ENCODE measurements at regions not wholly inside any gene's neighbourhood (a gene's known extent, or its start where the extent isn't known, plus 50 kb on each side); places are given as distances from the start of the nearest gene placed in this dataset.

DNA sequence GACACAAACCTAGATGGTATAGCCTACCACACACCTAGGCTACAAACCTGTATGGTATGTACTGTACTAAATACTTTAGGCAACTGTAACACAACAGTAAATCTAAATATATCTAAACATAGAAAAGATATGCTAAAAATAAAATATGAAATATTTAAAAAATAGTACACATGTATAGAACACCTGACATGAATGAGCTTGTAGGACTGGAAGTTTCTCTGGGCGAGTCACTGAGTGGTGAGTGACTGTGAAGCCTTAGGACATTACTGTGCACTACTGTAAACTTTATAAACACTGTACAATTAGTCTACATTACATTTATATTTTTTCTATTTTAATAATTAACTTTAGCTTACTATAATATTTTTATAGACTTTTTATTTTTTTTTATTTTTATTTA, 1301.3 kb downstream of the FAM181B start:
- no peak for DNase-seq (ENCODE audit: low read depth, low spot score)

DNA sequence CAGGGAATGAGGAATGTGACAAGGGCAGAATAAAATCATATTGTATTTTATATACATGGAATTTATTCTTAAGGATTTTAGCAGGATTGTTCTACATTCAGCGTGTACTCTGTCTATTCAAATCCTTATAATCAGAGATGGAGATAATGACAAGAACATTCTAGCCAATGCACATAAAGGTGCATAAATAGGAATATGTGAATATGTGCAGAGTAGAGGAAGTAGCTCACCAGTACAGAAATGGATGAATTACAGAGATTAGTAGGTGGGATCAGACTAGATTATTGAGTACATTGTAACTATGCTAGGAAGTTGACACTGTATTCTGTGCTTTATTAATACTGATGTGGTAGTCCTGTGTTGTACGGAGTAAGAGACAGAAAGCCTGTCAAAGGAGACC, 1308.8 kb downstream of the FAM181B start:
- no peak for DNase-seq (ENCODE audit: low read depth, low spot score)

GRCh38 chr11:81422402-81422801, 1311.3 kb downstream of the FAM181B start:
- DNase-seq (ENCODE audit: low read depth, low spot score), result no peak

DNA sequence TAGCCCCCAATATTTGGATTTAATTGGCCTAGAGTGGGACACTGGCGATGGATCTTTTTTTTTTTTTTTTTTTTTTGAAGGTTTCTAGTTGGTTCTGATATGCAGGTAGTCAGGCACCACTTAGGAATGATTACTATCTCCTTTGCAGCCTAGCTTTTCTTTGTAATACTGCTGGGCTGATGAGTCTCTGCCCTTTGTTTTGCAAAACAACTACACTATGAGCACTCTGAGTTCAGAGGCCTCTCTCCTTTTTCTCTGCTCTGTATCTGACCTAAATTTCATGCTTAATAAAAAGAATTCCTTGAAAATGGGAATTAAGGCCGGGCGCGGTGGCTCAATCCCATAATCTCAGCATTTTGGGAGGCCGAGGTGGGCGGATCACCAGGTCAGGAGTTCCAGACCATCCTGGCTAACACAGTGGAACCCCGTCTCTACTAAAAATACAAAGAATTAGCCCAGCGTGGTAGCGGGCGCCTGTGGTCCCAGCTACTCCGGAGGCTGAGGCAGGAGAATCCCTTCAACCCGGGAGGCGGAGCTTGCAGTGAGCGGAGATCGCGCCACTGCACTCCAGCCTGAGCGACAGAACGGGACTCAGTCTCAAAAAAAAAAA, 1312.3 kb downstream of the FAM181B start:
- no peak for DNase-seq (ENCODE audit: low read depth, low spot score)

DNA sequence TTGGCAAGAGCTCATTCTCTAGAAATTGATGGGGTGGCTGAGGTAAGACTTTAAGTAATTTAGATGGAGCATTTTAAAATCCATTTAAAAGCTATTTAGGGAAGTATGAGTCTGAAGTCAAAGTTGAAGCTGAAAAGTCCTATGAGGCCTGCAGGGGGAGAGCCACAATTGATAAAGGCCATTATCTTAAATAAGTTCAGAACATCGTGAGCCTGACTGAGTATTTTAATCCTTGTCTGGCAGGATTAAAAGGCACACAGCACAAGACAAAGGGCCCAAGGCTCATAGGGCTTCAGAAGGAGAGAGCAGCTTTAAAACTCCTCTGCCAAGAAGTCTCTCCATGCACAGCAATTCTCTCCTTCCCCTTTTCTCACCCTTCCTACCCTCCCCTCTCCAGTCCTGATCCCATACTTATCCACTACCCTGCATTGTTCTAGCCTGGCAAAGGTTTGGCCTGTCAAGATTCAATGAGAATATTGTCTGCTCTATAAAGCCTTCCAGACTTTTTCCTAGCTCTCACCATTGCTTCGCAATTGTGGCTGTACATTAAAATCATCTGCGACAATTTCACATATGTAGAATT, 1312.9 kb downstream of the FAM181B start:
- no peak for DNase-seq (ENCODE audit: low read depth, low spot score)

DNA sequence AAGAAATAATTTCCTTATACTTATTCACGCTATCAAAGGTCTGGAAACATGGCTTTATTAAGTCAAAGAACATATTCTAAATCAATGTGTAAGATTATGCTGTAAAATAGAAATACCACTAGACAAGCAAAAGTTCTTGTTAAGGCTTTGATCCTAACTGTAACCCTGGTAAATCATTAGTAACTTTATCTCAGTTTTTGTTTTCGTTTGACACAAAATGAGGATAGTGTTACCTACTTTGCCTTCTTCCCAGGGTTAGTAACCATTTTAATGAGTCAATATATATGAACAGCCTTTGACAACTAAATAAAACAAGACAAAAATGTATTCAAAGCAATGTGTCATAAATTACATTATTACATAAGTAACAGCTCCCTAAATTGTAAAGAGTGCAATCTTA, 1336.3 kb downstream of the FAM181B start:
- DNase-seq (ENCODE audit: low read depth, low spot score), result no peak

DNA sequence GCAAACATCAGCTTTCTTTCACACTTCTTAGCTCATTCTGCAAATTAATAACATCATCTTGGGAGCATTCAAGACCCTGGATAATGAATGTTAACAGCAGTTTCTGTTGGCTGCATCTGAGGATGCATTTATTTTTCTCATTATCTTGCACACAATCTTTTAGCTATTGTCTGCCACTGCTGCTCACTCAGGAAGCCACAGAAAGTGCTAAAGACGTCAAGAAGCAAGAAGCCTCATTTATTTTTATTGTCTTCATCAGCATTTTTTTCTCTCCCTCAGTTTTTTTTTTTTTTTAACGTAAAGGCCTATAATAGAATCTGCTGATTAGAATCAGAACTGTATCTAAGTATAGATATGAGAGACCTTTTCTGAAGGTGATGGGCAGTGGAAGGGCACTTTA, 1339.4 kb downstream of the FAM181B start:
- DNase-seq (ENCODE audit: low read depth, low spot score), result no peak

- no peak for DNase-seq (ENCODE audit: low read depth, low spot score)
These were observed 1345.3 kb downstream of the FAM181B start for GRCh38 chr11:81388326-81388725.

GRCh38 chr11:81380395-81380794, 1353.3 kb downstream of the FAM181B start:
- DNase-seq (ENCODE audit: low read depth, low spot score), result no peak

DNA sequence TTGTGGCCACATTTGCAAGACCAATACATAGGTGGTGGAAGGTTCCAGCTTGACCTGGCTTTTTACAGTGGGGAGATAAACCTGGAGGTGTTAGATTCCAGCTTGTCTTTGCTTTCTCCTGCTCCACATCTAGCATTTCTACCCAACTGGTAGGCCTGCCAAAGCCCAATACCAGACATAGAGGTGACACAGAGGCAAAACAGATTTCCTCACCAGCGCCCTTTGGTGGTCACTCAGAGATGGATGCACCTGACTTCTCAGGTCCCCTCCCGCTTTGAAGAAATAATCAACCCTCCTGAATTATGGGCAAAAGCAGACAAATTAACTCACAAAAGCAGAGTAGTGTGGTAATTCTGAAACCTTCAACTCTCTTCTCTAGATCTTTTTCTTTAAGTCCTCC, 1356.2 kb downstream of the FAM181B start:
- no peak for DNase-seq (ENCODE audit: low read depth, low spot score)

DNA sequence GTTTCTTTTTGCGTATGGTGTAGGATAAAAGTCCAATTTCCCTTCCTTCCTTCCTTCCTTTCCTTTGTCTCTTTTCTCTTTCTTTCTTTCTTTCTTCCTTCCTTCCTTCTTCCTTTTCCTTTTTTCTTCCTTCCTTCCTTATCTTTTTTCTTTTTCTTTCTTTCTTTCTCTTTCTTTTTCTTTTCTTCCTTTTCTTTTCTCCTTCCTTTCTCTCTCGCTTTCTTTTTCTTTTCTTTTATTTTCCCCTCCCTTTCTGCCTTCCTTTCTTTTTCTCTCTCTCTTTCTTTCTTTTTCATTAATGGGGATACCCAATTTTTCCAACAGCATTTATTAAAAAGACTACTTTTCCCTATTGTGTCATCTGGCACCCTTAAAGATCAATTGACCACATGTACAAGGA, 1359.7 kb downstream of the FAM181B start:
- no peak for DNase-seq (ENCODE audit: low read depth, low spot score)

GRCh38 chr11:81368192-81368591, 1365.5 kb downstream of the FAM181B start:
- DNase-seq (ENCODE audit: low read depth, low spot score), result no peak

DNA sequence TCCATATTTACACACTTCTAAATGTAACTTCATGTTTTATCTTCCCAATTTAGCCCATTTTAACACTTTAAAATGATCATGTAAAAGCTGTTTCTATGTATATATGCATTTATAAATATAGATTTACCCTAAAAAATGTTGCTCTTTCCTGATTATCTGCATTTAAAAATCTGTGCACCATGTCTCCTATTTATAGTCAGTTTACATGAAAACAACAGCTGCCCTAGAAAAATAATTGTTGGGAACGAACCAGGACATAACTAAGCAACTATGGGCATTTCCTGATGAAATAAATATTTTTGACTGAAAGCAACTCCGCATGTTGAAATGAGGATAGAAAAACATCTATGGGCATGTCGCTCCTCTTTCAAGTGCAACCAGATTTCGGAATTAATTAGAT, 1368.2 kb downstream of the FAM181B start:
- no peak for DNase-seq (ENCODE audit: low read depth, low spot score)

DNA sequence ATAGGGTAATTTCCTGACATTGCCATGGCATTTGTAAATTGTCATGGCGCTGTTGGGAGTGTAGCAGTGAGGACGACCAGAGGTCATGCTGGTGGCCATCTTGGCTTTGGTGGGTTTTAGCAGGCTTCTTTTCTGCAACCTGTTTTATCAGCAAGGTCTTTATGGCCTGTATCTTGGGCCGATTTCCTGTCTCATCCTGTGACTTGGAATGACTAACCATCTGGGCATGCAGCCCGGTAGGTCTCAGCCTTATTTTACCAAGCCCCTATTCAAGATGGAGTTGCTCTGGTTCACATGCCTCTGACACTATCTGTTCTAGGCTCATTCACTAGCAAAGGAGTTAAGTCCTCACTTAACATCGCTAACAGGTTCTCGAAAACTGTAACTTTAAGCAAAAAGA, 1374.2 kb downstream of the FAM181B start:
- no peak for DNase-seq (ENCODE audit: low read depth, low spot score)

GRCh38 chr11:81345609-81346008, 1388.1 kb downstream of the FAM181B start:
- DNase-seq (ENCODE audit: low read depth, low spot score), result no peak

- DNase-seq (ENCODE audit: low read depth, low spot score), result no peak
These were observed 1390.7 kb downstream of the FAM181B start for GRCh38 chr11:81342966-81343365.

- no peak for DNase-seq (ENCODE audit: low read depth, low spot score)
These were observed 1393.4 kb downstream of the FAM181B start for GRCh38 chr11:81340225-81340624.

- no peak for DNase-seq (ENCODE audit: low read depth, low spot score)
These were observed 1394.1 kb downstream of the FAM181B start for GRCh38 chr11:81339521-81339920.

DNA sequence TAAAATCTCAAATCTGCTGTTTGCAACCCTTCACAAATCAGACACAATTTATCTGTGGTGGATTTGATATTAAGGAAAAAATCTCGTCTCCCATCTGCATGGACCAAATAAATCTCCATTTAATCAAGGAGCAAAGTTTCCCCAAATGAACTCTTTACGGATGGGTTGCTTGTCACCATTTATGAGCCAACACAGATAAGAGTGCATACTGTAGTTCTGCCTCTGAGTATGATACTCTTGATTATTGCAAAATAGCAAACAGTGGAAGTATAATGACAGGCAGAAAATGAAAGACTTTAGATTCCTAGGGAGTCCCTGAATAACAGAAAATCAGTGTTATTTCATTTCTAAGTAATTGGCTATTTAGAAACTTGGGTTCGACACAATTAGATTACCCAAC, 1395.9 kb downstream of the FAM181B start:
- DNase-seq (ENCODE audit: low read depth, low spot score), result no peak

- DNase-seq (ENCODE audit: low read depth, low spot score), result no peak
These were observed 1401.4 kb downstream of the FAM181B start for GRCh38 chr11:81332276-81332675.

DNA sequence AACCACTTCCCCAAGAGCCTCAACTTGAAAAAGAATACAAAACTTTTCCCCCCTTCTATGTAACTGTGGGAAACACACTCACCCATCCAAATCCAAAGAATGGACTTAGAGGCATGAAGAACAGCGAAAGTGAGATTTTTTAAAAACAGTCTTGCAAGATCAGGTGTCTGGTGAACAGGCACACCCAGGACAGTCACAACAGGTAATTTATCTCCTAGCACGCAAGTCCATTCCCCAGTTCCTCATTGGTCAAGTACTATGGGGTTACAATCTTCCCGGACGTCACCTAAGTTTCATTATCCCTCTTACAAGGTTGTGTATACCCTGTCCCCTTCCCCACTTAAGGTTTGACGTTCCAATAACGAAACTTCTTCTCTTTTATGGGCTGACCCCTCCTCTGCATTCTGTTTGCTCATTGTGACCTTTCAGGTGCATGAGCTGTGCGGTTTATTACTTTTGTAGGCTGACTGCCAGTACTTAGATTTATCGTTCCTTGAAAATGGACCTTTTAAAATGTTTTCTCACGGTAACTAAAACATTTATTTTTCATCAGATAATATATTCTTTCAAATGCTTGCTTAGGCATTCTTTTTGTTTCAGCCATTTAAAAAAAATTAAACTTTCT, 1401.9 kb downstream of the FAM181B start:
- DNase-seq (ENCODE audit: low read depth, low spot score), result no peak

GRCh38 chr11:81331088-81331487, 1402.6 kb downstream of the FAM181B start:
- no peak for DNase-seq (ENCODE audit: low read depth, low spot score)

DNA sequence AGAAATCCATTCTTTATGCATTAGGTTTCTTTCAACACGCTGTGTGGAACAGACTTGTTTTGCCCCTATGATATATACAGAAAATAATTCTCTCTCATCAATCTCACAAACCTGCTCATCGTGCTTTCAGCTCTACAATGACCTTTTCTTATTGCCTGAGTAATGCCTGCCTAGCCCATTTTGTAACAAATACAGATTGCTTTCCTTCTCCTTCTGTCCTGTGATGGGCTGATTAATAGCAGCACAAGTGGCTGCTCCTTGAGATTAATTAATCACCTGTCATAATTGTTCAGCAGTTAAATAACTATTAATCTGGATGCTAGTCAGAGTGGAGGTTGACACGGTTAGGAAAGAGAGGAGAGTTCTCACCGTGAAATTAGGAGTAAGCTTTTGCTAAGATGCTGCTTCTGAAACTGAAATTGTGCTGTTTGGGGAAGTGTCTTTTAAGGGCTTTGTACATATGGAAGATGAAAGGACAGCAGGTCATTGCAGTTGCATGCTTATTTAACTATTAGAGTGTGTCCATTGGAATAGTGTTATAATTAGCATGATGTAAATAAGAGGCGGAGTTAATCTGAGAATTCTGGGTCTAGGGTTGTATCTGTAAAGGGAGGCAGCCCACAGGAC, 1430.5 kb downstream of the FAM181B start:
- no peak for DNase-seq (ENCODE audit: low read depth, low spot score)

All from smooth muscle cell of the brain vasculature (primary cell).